PC-3 (cell line): ENCODE measurements at regions not wholly inside any gene's neighbourhood (a gene's known extent, or its start where the extent isn't known, plus 50 kb on each side); places are given as distances from the start of the nearest gene placed in this dataset.

Source experiments
- ATAC-seq: fragments of 200-7000 bp; cut with Tn5 transposase; 2 replicates; pipeline ENCODE4 v1.9.1; 2020; ENCODE audit warnings: mild to moderate bottlenecking, moderate library complexity
- BruUV-seq: library from RNA; stranded (reverse); fragments of 400-500 nt; replicated peaks from 2 replicates; lab custom pipeline; 2021; lab: Mats Ljungman, UMichigan
- CTCF ChIA-PET: fragments of 300-600 bp; sonication (Branson Sonifier 250); formaldehyde crosslinking; loops from one replicate; lab custom pipeline; 2022; ENCODE audit warnings: antibody characterized with exemption; lab: Charles Lee
- POLR2A ChIA-PET: fragments of 300-600 bp; sonication (Branson Sonifier 250); formaldehyde crosslinking; loops from one replicate; lab custom pipeline; 2022; ENCODE audit warnings: antibody characterized with exemption; ENCODE audit not compliant: unreplicated experiment; lab: Charles Lee
- DNase-seq: peaks from one replicate; pipeline ENCODE4 v3.0.0-alpha.2; 2015
- H2AFZ ChIP-seq: fragments of 300-600 bp; sonication (generic); 2 replicates; pipeline ENCODE4 v1.6.0; 2016; ENCODE audit warnings: antibody characterized with exemption, low read length
- H3F3A ChIP-seq: fragments of 300-600 bp; sonication (generic); one replicate; pipeline ENCODE4 v1.6.0; 2017; ENCODE audit warnings: antibody characterized with exemption, low read length, control low read depth, mild to moderate bottlenecking; ENCODE audit not compliant: unreplicated experiment
- H3K27ac ChIP-seq: fragments of 300-600 bp; sonication (generic); 2 replicates; pipeline ENCODE4 v1.5.1; 2016; ENCODE audit warnings: mild to moderate bottlenecking, low read length
- H3K27me3 ChIP-seq: fragments of 300-600 bp; sonication (generic); 2 replicates; pipeline ENCODE4 v1.6.1; 2016; ENCODE audit warnings: low read length, mixed read lengths
- H3K36me3 ChIP-seq: fragments of 300-600 bp; sonication (generic); 2 replicates; pipeline ENCODE4 v1.6.1; 2016; ENCODE audit warnings: low read depth, mixed run types, low read length, mixed read lengths
- H3K4me1 ChIP-seq: fragments of 300-600 bp; sonication (generic); 2 replicates; pipeline ENCODE4 v1.5.1; 2016; ENCODE audit warnings: low read length; ENCODE audit not compliant: insufficient read depth
- H3K4me2 ChIP-seq: fragments of 300-600 bp; sonication (generic); 2 replicates; pipeline ENCODE4 v1.6.0; 2016; ENCODE audit warnings: low read length
- H3K4me3 ChIP-seq: fragments of 300-600 bp; sonication (generic); 2 replicates; pipeline ENCODE4 v1.5.1; 2016; ENCODE audit warnings: mild to moderate bottlenecking, low read length, mixed read lengths
- H3K79me2 ChIP-seq: fragments of 300-600 bp; sonication (generic); 2 replicates; pipeline ENCODE4 v1.6.1; 2017; ENCODE audit warnings: low read length, mixed read lengths
- H3K9ac ChIP-seq: fragments of 300-600 bp; sonication (generic); 2 replicates; pipeline ENCODE4 v1.6.0; 2016; ENCODE audit warnings: mild to moderate bottlenecking, low read length
- H3K9me2 ChIP-seq: fragments of 300-600 bp; sonication (generic); replicated peaks from 2 replicates; pipeline ENCODE4 v1.6.1; 2016; ENCODE audit warnings: mixed run types, low read length, mixed read lengths
- H3K9me3 ChIP-seq: fragments of 300-600 bp; sonication (generic); 2 replicates; pipeline ENCODE4 v1.6.1; 2016; ENCODE audit warnings: low read length, mixed read lengths
- H4K20me1 ChIP-seq: fragments of 300-600 bp; sonication (generic); 2 replicates; pipeline ENCODE4 v1.6.1; 2016; ENCODE audit warnings: low read length, mixed read lengths
- EZH2 ChIP-seq: fragments of 300-600 bp; sonication (generic); IDR thresholded peaks from one replicate; pipeline ENCODE4 v1.6.1; 2017; ENCODE audit warnings: antibody characterized with exemption, mild to moderate bottlenecking, low read length; ENCODE audit not compliant: unreplicated experiment
- EZH2phosphoT487 ChIP-seq: fragments of 300-600 bp; sonication (generic); IDR thresholded peaks from 2 replicates; pipeline ENCODE4 v1.6.1; 2018; ENCODE audit warnings: mild to moderate bottlenecking, antibody characterized with exemption, low read length, borderline replicate concordance
- intact Hi-C: fragments of 100-400 bp; cut with micrococcal nuclease; formaldehyde crosslinking; loops from 2 replicates; pipeline ENCODE4 v1.9.0; 2023
- TF ChIP-seq, protein P1 (sequence below): fragments of 300-600 bp; sonication (generic); conservative IDR thresholded peaks from 2 replicates; pipeline ENCODE4 v1.5.1; 2017; ENCODE audit warnings: antibody characterized with exemption, low read depth, mild to moderate bottlenecking, low read length

DNA sequence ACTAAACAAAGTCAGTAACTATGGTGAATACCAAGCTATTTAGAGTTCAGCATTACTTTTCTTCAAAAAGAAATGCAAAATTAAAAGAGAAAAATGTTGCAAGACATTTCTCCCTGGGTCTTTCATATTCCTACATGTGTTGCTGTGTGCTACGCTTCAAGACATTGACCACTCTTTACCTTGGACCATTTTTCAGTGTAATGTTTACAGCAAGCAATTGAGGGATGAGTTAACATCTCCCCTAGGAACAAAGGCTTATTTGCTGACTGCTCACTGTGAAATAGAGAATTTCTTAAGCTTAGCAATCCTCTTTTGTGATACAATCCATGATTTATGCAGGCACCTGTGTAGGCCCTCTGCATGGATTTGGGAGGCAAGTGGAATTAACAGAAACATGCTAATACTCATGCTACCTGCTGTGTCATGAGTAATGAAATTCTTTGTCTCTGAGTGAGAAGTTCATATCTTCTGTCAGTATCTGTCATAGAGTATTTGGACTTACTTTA lies 1202.9 kb upstream of the CDH8 start:
- Histone ChIP-seq H3K9ac (no peak overlapping the region), H3K27me3 (no peaks in the 10 kb centered on the region), H3K4me1 (no peaks in the 10 kb centered on the region), H3K4me3 (no peak overlapping the region), H3K9me2 (no peaks in the 10 kb centered on the region), H3K36me3 (no peaks in the 10 kb centered on the region), H4K20me1 (no peaks in the 10 kb centered on the region), H3K27ac (no peak overlapping the region), H3K9me3 (no peaks in the 10 kb centered on the region), H3K4me2 (no peak overlapping the region), H2AFZ (no peak overlapping the region), H3F3A (no peaks in the 10 kb centered on the region), H3K79me2 (no peaks in the 10 kb centered on the region)
- ChIA-PET POLR2A (no interaction called here), CTCF (no interaction called here)
- intact Hi-C loops = no loop called here
- BruUV-seq = no TSS peak
- ATAC-seq = no peak
- TF ChIP-seq, protein P1, sequence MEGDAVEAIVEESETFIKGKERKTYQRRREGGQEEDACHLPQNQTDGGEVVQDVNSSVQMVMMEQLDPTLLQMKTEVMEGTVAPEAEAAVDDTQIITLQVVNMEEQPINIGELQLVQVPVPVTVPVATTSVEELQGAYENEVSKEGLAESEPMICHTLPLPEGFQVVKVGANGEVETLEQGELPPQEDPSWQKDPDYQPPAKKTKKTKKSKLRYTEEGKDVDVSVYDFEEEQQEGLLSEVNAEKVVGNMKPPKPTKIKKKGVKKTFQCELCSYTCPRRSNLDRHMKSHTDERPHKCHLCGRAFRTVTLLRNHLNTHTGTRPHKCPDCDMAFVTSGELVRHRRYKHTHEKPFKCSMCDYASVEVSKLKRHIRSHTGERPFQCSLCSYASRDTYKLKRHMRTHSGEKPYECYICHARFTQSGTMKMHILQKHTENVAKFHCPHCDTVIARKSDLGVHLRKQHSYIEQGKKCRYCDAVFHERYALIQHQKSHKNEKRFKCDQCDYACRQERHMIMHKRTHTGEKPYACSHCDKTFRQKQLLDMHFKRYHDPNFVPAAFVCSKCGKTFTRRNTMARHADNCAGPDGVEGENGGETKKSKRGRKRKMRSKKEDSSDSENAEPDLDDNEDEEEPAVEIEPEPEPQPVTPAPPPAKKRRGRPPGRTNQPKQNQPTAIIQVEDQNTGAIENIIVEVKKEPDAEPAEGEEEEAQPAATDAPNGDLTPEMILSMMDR = no peak
- TF ChIP-seq EZH2 (no peak), EZH2phosphoT487 (no peak)
- DNase-seq = no peak

DNA sequence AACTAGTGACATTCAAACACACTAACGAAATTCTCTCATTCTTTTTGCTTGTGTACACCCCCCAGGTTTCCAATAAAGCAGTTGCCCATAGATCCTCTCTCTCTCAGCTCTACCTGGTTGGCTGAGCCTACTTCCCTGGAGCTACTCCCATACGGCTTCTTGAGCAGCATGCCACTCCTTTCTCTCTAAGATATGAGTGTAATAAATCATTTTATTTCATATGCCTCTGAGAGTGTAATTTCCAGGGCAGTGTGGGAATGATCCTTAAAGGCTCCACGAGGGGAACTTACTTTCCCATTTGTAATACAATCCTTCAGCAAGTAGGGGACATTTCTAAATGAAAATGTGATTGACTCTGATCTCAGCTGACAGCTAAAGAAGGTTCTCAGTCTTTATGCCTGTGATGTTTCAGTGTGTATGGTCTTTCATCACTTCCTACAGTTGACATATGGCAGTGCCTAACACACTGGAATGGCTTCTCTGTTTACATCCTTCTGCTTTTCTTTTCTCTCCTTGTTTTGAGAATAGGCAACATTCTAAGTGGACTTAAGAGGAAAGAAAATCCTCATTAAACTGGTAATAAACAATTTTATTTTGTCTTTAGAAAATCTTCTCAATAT lies 1194.3 kb upstream of the CDH8 start:
- Histone ChIP-seq H3K27me3 (no peaks in the 10 kb centered on the region), H3K27ac (no peak overlapping the region), H3K9me2 (no peaks in the 10 kb centered on the region), H3K9me3 (no peaks in the 10 kb centered on the region), H3K4me3 (no peak overlapping the region), H4K20me1 (no peaks in the 10 kb centered on the region), H3K9ac (no peak overlapping the region), H3K36me3 (no peaks in the 10 kb centered on the region), H3K4me1 (no peaks in the 10 kb centered on the region), H3K4me2 (no peak overlapping the region), H2AFZ (no peak overlapping the region), H3K79me2 (no peaks in the 10 kb centered on the region), H3F3A (no peaks in the 10 kb centered on the region)
- POLR2A ChIA-PET = no interaction called here
- TF ChIP-seq, protein P1 = no peak
- no peak for TF ChIP-seq EZH2
- ATAC-seq (no peak), DNase-seq (no peak)
- no TSS peak for BruUV-seq
- intact Hi-C loops = no loop called here
- CTCF ChIA-PET = no interaction called here

DNA sequence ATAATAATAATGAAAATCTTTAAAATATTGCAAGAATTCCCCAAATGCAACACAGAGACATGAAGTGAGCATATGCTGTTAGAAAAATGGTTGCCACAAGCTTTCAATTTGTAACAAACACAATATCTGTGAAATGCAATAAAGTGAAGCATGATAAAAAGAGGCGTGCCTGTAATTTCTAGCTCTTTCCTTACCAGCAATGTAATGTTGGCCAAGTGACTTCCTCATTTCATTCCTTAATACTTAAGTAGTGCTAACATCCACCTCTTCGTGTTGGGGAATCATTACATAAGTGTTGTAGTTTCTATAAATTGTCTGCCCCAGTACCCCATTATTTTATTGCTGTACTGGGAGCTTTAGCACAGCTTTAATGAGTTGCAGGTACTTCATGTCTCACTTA lies 1192.0 kb upstream of the CDH8 start:
- DNase-seq (no peak), ATAC-seq (no peak)
- Histone ChIP-seq H4K20me1 (no peaks in the 10 kb centered on the region), H2AFZ (no peak overlapping the region), H3K4me2 (no peak overlapping the region), H3K9me2 (no peaks in the 10 kb centered on the region), H3K4me1 (no peaks in the 10 kb centered on the region), H3K36me3 (no peaks in the 10 kb centered on the region), H3F3A (no peaks in the 10 kb centered on the region), H3K79me2 (no peaks in the 10 kb centered on the region), H3K27me3 (no peaks in the 10 kb centered on the region), H3K9me3 (no peaks in the 10 kb centered on the region), H3K27ac (no peak overlapping the region), H3K9ac (no peak overlapping the region), H3K4me3 (no peak overlapping the region)
- TF ChIP-seq EZH2phosphoT487 (no peak), EZH2 (no peak)
- TF ChIP-seq, protein P1 = no peak
- no TSS peak for BruUV-seq
- intact Hi-C loops = no loop called here
- CTCF ChIA-PET = no interaction called here
- POLR2A ChIA-PET = no interaction called here
